ENCODE measurements at regions not wholly inside any gene's neighbourhood (a gene's known extent, or its start where the extent isn't known, plus 50 kb on each side); places are given as distances from the start of the nearest gene placed in this dataset.

DNA sequence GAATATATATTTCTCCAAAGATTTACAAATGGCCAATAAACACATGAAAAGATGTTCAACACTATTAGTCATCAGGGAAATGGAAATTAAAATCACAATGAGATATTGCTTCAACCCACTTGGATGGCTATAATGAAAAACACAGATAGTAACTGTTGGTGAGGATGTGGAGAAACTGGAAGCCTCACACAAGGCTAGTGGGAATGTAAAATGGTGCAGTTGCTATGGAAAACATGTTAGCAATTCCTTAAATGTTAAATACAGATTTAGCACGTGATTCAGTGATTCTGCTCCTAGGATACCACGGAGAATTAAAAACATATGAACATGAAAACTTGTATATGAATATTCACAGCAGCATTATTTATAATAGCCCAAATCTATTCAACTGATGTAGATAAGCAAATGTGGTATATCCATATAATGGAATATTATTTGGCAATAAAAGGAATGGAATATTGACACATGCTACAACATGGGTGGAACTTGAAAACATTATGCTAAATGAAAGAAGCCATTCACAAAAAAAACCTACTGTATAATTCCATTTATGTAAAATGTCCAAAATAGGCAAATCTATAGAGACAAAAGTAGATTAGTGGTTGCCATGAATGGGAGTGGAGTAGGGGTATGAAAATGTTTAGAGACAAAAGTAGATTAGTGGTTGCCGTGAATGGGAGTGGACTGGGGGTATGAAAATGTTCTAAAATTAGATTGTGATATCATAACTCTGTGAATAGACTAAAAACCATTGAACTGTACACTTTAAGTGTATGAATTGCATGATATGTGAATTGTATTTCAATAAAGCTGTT is 227.1 kb upstream of the DDHD1 start:
- Histone ChIP-seq H3K9ac (ENCODE audit: low read length in 3 of 3) (no peak overlapping the region), H3K27ac (ENCODE audit: low read depth in 2 of 2, low read length in 2 of 2) (no peak overlapping the region), H3K4me3 (ENCODE audit: low read length in 3 of 3) (no peak overlapping the region), H3K4me1 (ENCODE audit: control insufficient read depth in 2 of 3, insufficient read depth in 2 of 3, low read depth in 1 of 3, low read length in 3 of 3) (no peaks in the 10 kb centered on the region), H3K27me3 (ENCODE audit: control insufficient read depth, insufficient read depth, low read length) (no peaks in the 10 kb centered on the region), H3K36me3 (ENCODE audit: control insufficient read depth in 2 of 3, insufficient read depth in 3 of 3, low read length in 3 of 3) (no peaks in the 10 kb centered on the region), H3K9me3 (ENCODE audit: control insufficient read depth in 2 of 3, insufficient read depth in 1 of 3, low read length in 3 of 3) (no peaks in the 10 kb centered on the region)
- intact Hi-C loops (cut with DNase I) = no loop called here
- TF ChIP-seq, protein P1, sequence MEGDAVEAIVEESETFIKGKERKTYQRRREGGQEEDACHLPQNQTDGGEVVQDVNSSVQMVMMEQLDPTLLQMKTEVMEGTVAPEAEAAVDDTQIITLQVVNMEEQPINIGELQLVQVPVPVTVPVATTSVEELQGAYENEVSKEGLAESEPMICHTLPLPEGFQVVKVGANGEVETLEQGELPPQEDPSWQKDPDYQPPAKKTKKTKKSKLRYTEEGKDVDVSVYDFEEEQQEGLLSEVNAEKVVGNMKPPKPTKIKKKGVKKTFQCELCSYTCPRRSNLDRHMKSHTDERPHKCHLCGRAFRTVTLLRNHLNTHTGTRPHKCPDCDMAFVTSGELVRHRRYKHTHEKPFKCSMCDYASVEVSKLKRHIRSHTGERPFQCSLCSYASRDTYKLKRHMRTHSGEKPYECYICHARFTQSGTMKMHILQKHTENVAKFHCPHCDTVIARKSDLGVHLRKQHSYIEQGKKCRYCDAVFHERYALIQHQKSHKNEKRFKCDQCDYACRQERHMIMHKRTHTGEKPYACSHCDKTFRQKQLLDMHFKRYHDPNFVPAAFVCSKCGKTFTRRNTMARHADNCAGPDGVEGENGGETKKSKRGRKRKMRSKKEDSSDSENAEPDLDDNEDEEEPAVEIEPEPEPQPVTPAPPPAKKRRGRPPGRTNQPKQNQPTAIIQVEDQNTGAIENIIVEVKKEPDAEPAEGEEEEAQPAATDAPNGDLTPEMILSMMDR (IDR thresholded peaks at IDR 0.05; ENCODE audit: borderline replicate concordance, extremely low read depth, insufficient read depth) = no peak
- DNase-seq (no peak), FAIRE-seq (no peak)

DNA sequence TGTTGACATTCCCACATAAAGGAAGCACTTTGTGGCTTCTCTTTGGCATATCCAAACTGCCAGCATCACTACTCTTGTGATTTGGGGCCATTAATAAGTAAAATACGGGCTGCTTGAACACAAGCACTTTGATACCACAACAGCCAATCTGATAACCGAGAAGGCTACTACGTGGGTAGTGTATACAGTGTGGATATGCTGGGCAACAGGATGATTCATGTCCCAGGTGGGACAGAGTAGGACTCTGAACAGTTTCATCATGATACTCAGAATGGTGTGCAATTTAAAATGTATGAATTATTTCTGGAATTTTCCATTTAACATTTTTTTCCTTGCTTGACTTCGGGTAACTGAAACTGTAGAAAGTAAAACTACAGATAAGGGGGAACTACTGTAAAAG is 225.0 kb upstream of the DDHD1 start:
- H3K4me3 ChIP-seq (ENCODE audit: low read length in 3 of 3) = no peak overlapping the region
- no peak for DNase-seq
- FAIRE-seq = no peak
- TF ChIP-seq, protein P1 (IDR thresholded peaks at IDR 0.05; ENCODE audit: borderline replicate concordance, extremely low read depth, insufficient read depth) = no peak
- H3K9me3 ChIP-seq (ENCODE audit: control insufficient read depth in 2 of 3, insufficient read depth in 1 of 3, low read length in 3 of 3) = no peaks in the 10 kb centered on the region
- H3K9ac ChIP-seq (ENCODE audit: low read length in 3 of 3) = no peak overlapping the region
- no peaks in the 10 kb centered on the region for H3K36me3 ChIP-seq (ENCODE audit: control insufficient read depth in 2 of 3, insufficient read depth in 3 of 3, low read length in 3 of 3)
- no peaks in the 10 kb centered on the region for H3K4me1 ChIP-seq (ENCODE audit: control insufficient read depth in 2 of 3, insufficient read depth in 2 of 3, low read depth in 1 of 3, low read length in 3 of 3)
- H3K27ac ChIP-seq (ENCODE audit: low read depth in 2 of 2, low read length in 2 of 2) = no peak overlapping the region
- intact Hi-C loops (cut with DNase I) = no loop called here
- no peaks in the 10 kb centered on the region for H3K27me3 ChIP-seq (ENCODE audit: control insufficient read depth, insufficient read depth, low read length)

DNA sequence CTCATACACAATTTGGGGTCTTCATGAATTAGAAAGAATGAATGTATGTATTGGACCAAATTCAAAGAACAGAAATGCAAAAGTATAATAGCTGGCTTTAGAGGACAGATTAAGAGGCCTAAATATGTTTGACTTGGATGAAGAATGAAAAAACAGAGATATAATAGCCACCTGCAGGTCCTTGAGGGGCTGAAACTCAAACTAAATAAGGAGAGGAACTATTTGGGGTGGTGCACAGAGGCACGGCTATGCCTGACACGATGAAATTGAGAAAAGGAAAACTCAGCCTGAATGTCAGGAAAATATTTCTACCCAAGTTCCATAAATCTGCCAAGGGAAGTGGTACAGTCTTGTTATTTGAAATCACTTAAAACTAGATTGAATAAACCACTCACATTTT is 222.9 kb upstream of the DDHD1 start:
- no peak overlapping the region for H3K27ac ChIP-seq (ENCODE audit: low read depth in 2 of 2, low read length in 2 of 2)
- TF ChIP-seq, protein P1 (IDR thresholded peaks at IDR 0.05; ENCODE audit: borderline replicate concordance, extremely low read depth, insufficient read depth) = no peak
- H3K4me1 ChIP-seq (ENCODE audit: control insufficient read depth in 2 of 3, insufficient read depth in 2 of 3, low read depth in 1 of 3, low read length in 3 of 3) = no peaks in the 10 kb centered on the region
- intact Hi-C loops (cut with DNase I) = no loop called here
- H3K9me3 ChIP-seq (ENCODE audit: control insufficient read depth in 2 of 3, insufficient read depth in 1 of 3, low read length in 3 of 3) = no peaks in the 10 kb centered on the region
- H3K27me3 ChIP-seq (ENCODE audit: control insufficient read depth, insufficient read depth, low read length) = no peaks in the 10 kb centered on the region
- DNase-seq (no peak), FAIRE-seq (no peak)
- no peak overlapping the region for H3K9ac ChIP-seq (ENCODE audit: low read length in 3 of 3)
- no peaks in the 10 kb centered on the region for H3K36me3 ChIP-seq (ENCODE audit: control insufficient read depth in 2 of 3, insufficient read depth in 3 of 3, low read length in 3 of 3)
- H3K4me3 ChIP-seq (ENCODE audit: low read length in 3 of 3) = no peak overlapping the region
